Peyer's patch (tissue), 4 donors: ENCODE measurements at regions not wholly inside any gene's neighbourhood (a gene's known extent, or its start where the extent isn't known, plus 50 kb on each side); places are given as distances from the start of the nearest gene placed in this dataset.

Experiments
- DNase-seq, 3 donors: peaks; one replicate each; pipeline ENCODE4 v3.0.0-alpha.2; 2017 to 2019
- H3K27ac ChIP-seq, 4 donors: fragments of 200-600 bp; sonication (generic); one replicate each; pipeline ENCODE4 v1.5.1; 2016 to 2019
- H3K27me3 ChIP-seq, 2 donors: fragments of 200-600 bp; sonication (generic); one replicate each; pipeline ENCODE4 v1.5.1; 2019
- H3K36me3 ChIP-seq, 3 donors: fragments of 200-600 bp; sonication (generic); one replicate each; pipeline ENCODE4 v1.5.1; 2016 to 2019
- H3K4me1 ChIP-seq, 4 donors: fragments of 200-600 bp; sonication (generic); one replicate each; pipeline ENCODE4 v1.5.1; 2016 to 2019
- H3K4me3 ChIP-seq, 4 donors: fragments of 200-600 bp; sonication (generic); 1 replicate in 3 of 4; 2 replicates in 1 of 4; pipeline ENCODE4 v1.5.1; 2016 to 2019; ENCODE audit warnings: mild to moderate bottlenecking in 1 of 4
- H3K9me3 ChIP-seq, 4 donors: fragments of 200-600 bp; sonication (generic); one replicate each; pipeline ENCODE4 v1.5.1; 2016 to 2019; ENCODE audit warnings: mild to moderate bottlenecking in 1 of 4
- POLR2A ChIP-seq, 2 donors: fragments of 450-650 bp; IDR thresholded peaks; one replicate each; pipeline ENCODE4 v1.5.1; 2017; ENCODE audit warnings: antibody characterized with exemption in 2 of 2, mild to moderate bottlenecking in 2 of 2, moderate library complexity in 2 of 2
- TF ChIP-seq, protein P1 (sequence below), 6 experiments: fragments of 450-650 bp in 4 of 6; fragments of 200-600 bp in 2 of 6; sonication (generic) in 1 of 6; IDR thresholded peaks; one replicate each; pipeline ENCODE4 v1.5.1; 2017 to 2019; ENCODE audit warnings: antibody characterized with exemption in 6 of 6, mild to moderate bottlenecking in 3 of 6, moderate library complexity in 1 of 6

DNA sequence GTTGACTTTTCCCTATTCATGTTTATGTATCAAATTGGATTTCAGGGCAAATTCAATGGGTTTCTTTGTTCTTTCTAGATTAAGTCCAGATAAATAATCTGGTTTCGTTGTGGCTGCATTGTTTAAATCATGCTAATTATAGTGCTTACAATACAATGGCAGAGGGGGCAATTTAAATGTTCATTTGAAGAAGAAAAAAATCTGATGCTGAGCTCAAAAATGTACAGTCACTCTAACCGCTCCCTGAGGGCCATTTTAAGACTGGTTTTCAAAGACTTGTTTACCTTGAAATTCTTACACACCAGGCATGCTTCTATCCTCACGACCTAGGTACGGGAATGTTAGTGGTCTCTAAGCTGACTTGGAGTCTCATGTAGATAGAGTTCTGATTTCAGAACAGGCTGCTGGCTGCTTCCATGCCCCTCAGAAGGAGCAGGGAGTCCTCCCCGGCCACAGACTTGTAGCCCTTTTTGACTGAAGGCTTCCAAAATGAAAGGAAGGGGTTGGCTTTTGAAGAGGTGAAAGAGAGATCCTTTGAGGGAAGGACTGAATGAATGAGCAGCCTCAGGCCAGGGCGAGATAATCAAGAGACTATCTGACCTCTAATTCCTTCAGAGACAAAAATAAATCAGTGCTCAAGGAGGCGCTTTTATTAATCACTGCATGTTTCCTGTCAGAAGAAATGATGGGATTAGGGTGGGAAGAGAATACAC lies 86.1 kb upstream of the ZNF217 start:
- no peaks in the 10 kb centered on the region for H3K36me3 ChIP-seq
- no peaks in the 10 kb centered on the region for H3K9me3 ChIP-seq
- no peak overlapping the region for H3K27ac ChIP-seq
- H3K27me3 ChIP-seq: no peaks in the 10 kb centered on the region
- DNase-seq: peak in 1 of 3 donors; percentile 23
- no peak overlapping the region for H3K4me3 ChIP-seq
- peaks cover 0 to 21% (median 0%) of the 10 kb centered on the region in 4 donors for H3K4me1 ChIP-seq
- TF ChIP-seq, protein P1, sequence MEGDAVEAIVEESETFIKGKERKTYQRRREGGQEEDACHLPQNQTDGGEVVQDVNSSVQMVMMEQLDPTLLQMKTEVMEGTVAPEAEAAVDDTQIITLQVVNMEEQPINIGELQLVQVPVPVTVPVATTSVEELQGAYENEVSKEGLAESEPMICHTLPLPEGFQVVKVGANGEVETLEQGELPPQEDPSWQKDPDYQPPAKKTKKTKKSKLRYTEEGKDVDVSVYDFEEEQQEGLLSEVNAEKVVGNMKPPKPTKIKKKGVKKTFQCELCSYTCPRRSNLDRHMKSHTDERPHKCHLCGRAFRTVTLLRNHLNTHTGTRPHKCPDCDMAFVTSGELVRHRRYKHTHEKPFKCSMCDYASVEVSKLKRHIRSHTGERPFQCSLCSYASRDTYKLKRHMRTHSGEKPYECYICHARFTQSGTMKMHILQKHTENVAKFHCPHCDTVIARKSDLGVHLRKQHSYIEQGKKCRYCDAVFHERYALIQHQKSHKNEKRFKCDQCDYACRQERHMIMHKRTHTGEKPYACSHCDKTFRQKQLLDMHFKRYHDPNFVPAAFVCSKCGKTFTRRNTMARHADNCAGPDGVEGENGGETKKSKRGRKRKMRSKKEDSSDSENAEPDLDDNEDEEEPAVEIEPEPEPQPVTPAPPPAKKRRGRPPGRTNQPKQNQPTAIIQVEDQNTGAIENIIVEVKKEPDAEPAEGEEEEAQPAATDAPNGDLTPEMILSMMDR (IDR thresholded peaks at IDR 0.05): no peak
- no peak for TF ChIP-seq POLR2A (IDR thresholded peaks at IDR 0.05)

DNA sequence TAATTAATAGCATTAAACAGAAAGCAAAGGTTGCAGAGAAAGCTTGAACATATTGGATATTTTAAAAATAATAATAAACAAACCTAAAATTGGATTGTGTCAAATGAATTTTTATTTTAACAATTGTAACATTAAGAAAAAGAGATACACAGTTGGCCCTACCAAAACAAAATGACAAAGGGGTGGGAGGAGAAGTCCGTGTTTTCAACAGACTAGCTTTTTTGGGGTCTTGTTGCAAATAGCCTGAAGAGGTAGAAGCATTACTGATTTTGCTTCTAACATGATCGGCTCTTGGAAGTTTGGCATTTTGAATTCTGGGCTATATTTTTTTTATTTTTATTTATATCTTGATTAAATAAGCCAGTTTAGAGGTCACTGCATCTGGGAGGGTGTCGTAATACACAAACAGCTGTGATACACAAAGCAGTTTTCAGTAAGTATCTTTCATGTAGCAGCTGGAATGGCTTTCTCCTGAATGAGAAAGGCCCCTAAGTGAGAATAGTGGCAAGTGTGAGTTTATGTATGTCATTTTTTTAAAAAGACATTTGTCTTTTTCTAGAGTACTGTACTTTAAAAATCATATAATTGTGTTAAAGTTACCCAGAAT lies 85.5 kb upstream of the ZNF217 start:
- Histone ChIP-seq H3K9me3 (no peaks in the 10 kb centered on the region), H3K4me3 (no peak overlapping the region), H3K4me1 (peaks cover 0 to 21% (median 0%) of the 10 kb centered on the region in 4 donors), H3K36me3 (no peaks in the 10 kb centered on the region), H3K27me3 (no peaks in the 10 kb centered on the region), H3K27ac (no peak overlapping the region)
- peak in 1 of 3 donors; percentile 22 for DNase-seq
- TF ChIP-seq, protein P1 (IDR thresholded peaks at IDR 0.05): no peak
- no peak for TF ChIP-seq POLR2A (IDR thresholded peaks at IDR 0.05)

DNA sequence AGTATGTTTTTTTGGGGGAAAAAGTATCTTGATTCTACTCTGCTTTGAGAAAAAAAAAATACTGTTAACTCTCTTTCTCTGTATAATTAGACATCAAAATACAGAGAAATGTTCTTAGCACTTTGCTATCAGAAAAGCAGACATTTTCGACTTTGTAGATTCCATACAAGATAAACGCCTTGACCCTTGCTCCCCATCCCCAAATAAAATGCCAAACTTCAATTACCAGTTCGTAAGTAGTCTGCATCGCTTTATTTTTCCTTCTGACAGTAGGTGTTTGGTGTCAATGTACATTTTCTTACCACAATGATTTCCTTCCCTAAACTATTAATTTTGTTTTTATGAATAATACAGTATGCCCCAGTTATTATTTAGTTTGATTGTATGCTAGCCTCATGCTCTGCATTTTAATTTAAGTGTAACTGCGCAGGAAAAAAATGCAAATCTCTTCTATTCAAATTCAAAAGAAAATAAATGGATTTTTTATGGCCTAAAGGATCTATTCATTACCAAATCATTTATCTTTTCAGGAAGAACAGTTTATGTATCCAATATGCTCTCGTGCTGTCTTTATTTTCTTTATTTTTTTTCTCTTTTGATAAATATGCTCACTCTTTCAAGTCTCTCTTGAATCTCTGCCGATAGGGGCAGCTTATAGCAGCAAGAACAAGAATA lies 84.8 kb upstream of the ZNF217 start:
- no peak for DNase-seq
- peak overlapping the region in 3 of 4 donors; percentile 12 to 70 (median 55) for H3K27ac ChIP-seq
- H3K27me3 ChIP-seq: no peaks in the 10 kb centered on the region
- TF ChIP-seq, protein P1 (IDR thresholded peaks at IDR 0.05): peak in 1 of 6 experiments; percentile 7
- no peak for TF ChIP-seq POLR2A (IDR thresholded peaks at IDR 0.05)
- no peaks in the 10 kb centered on the region for H3K36me3 ChIP-seq
- H3K4me1 ChIP-seq: peaks cover 0 to 21% (median 0%) of the 10 kb centered on the region in 4 donors
- H3K4me3 ChIP-seq: no peak overlapping the region
- no peaks in the 10 kb centered on the region for H3K9me3 ChIP-seq

DNA sequence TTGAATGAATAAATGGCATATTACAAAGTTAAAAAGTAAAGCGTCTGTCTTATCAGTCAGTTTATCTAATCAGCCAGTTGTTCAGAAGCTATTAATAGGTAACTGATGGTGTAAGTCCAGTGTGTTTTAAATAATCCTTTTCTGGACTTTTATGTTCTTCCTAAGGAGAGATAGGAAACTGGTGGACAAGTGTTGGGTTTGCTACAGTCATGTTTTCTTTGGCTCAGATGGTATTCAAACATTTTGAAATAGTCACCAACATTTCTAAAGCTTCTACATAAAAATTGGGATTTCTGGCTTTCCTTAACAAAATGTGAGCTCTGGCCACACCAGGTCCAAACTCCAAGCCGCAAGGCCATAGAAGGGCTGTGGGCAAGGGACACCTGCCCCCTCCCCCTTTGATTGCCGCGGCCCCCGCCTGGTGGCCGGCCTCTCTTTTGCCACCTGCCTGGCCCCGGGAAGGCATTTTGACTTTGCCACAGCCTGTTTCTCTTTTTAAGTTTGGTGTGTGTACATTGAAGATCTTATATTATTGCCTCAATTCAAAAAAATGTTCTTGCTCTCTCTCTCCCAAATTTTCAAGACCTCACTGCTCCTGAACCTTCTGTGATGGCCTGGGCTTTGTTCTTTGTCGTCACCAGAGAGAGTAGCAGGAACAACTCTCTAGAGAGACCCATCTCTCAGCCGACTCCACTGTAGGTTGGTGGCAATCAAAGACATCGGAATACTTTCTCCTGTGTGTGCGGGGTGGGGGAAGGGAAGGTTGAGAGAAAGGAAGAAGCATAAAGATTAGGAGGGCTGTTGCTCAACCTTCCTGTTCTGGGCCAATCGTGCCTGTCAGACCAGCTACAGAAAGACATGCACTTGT lies 84.0 kb upstream of the ZNF217 start:
- TF ChIP-seq, protein P1 (IDR thresholded peaks at IDR 0.05): peak in 1 of 6 experiments; percentile 17
- no peak for TF ChIP-seq POLR2A (IDR thresholded peaks at IDR 0.05)
- Histone ChIP-seq H3K27ac (peak overlapping the region in 3 of 4 donors; percentile 12 to 70 (median 55)), H3K4me3 (peak overlapping the region in 1 of 4 donors; percentile 10)

DNA sequence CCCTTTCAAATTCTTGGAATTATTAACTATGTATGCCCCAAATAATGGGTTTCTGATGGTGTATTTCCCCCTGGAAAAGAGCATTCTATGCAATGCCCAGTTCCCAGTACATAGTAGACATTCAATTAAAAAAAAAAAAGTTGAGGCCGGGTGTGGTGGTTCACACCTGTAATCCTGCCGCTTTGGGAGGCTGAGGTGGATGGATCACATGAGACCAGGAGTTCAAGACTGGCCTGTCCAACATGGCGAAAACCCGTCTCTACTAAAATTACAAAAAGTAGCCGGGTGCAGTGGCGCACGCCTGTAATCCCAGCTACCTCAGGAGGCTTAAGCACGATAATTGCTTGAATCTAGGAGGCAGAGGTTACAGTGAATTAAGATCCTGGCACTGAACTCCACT lies 83.3 kb upstream of the ZNF217 start:
- H3K27me3 ChIP-seq: no peaks in the 10 kb centered on the region

More for the DNA sequence above, 84.0 kb upstream of the ZNF217 start:
- Histone ChIP-seq H3K27me3 (no peaks in the 10 kb centered on the region), H3K9me3 (no peaks in the 10 kb centered on the region), H3K36me3 (no peaks in the 10 kb centered on the region), H3K4me1 (peaks cover 0 to 21% (median 0%) of the 10 kb centered on the region in 4 donors)
- DNase-seq: peak in 1 of 3 donors; percentile 80

More for the DNA sequence above, 83.3 kb upstream of the ZNF217 start:
- H3K9me3 ChIP-seq: no peaks in the 10 kb centered on the region
- H3K4me3 ChIP-seq: no peak overlapping the region
- TF ChIP-seq, protein P1 (IDR thresholded peaks at IDR 0.05): no peak
- no peak for TF ChIP-seq POLR2A (IDR thresholded peaks at IDR 0.05)
- H3K27ac ChIP-seq: no peak overlapping the region
- H3K36me3 ChIP-seq: no peaks in the 10 kb centered on the region
- H3K4me1 ChIP-seq: peaks cover 0 to 21% (median 0%) of the 10 kb centered on the region in 4 donors
- DNase-seq: no peak
